ENCODE measurements at regions not wholly inside any gene's neighbourhood (a gene's known extent, or its start where the extent isn't known, plus 50 kb on each side); places are given as distances from the start of the nearest gene placed in this dataset.

- TF ChIP-seq EZH2phosphoT487 (IDR thresholded peaks at IDR 0.05; ENCODE audit: low read depth, severe bottlenecking, unreplicated experiment) (no peak), CTCF (IDR thresholded peaks at IDR 0.05; ENCODE audit: poor library complexity) (no peak), EZH2 (IDR thresholded peaks at IDR 0.05; ENCODE audit: borderline replicate concordance) (no peak)
Observed at GRCh38 chr12:40162033-40162432, 56.2 kb upstream of the SLC2A13 start.

All from hepatocyte (in vitro differentiated cells).